ENCODE measurements at regions not wholly inside any gene's neighbourhood (a gene's known extent, or its start where the extent isn't known, plus 50 kb on each side); places are given as distances from the start of the nearest gene placed in this dataset.

- no peak for DNase-seq (ENCODE audit: low read depth in 3 of 3, low spot score in 2 of 3)
These were observed 128.3 kb downstream of the AACS start for GRCh38 chr12:125193376-125194152.

DNA sequence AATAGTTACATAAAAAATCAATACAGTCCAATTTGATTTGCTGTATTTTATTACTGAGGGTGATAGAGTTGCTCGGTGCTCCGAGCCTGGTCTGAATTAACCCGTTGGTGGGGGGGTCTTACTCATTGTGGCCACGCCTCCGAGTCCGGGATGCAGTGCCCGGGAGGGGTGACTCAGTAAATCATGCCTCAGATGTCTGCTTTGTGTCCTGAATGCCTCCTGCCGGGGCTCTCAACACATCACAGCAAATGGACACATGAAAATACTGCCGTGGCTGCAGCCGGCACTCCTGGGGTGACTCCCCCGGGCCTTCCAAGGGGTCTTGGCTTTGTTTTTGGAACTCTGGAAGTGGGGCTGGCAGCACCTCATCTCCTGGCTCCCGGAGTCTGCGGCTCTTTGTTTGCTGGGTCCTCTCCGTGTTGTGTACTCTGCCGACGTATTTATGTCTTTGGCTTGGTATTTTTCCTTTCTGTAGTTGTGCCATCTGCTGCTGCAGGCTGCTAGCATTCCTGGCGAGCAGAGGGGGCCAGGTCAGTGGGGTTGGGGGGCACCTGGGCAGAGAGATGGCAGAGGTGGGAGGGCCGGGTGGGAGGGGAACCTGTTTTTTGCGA lies 129.0 kb downstream of the AACS start:
- no peak for DNase-seq (ENCODE audit: low read depth in 3 of 3, low spot score in 2 of 3)

DNA sequence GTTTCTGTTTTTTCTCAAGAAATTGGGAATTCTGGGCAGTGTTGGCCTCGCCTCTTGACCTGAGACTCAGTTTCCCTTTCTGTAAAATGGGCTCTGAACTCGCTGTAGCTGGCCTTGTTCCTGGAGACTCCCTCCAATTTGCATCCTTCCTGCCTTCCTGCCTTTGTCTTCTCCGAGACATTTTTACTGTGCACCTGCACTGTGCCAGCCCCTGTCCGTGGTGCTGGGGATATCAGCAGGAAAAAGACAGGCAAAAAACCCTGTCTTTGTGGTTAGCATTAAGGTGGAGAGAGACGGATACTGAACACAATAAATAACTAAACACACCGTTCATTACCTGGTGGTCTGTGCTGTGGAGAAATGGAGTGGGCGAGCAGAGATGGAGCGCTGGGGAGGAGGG lies 129.8 kb downstream of the AACS start:
- no peak for DNase-seq (ENCODE audit: low read depth in 3 of 3, low spot score in 2 of 3)

DNA sequence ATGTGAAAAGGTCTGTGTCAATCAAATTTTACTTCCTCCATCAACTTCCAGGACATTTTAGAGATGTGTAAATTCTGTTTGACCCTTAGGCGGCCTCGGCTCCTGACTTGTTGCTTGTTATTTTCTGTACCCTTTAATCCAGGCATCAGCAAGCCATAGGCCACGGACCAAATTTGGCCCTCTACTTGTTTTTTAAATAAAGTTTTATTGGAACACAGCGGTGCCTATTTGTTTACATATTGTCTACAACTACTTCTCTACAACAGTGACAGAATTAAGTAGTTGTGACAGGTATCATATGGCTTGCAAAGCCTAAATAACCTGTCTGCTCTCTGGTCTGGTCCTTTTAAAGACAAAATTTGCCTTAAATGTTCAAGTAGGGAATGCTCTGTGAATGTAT lies 132.1 kb downstream of the AACS start:
- no peak for DNase-seq (ENCODE audit: low read depth in 3 of 3, low spot score in 2 of 3)

- no peak for DNase-seq (ENCODE audit: low read depth in 3 of 3, low spot score in 2 of 3)
These were observed 133.4 kb downstream of the AACS start for GRCh38 chr12:125198652-125199051.

GRCh38 chr12:125201090-125201489 lies 135.9 kb downstream of the AACS start:
- no peak for DNase-seq (ENCODE audit: low read depth in 3 of 3, low spot score in 2 of 3)

DNA sequence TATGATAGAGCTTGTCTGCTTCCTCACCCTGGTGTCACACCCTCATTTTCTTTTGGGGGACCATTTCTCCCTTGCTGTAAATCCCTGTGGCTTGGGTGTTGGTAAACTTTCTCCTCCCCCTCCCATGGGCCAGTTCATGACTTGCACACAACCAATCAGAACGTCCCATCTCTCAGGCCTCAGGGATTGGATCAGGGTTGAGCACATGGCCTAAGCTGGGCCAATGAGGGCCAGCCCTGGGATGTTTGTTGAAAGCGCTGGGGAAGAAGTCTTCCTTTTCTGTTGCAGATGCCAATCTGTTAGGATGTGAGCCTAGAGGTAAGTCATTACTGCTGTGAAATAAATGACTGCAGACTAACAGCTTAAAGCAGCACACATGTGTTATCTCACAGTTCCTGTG lies 136.7 kb downstream of the AACS start:
- no peak for DNase-seq (ENCODE audit: low read depth in 3 of 3, low spot score in 2 of 3)

DNA sequence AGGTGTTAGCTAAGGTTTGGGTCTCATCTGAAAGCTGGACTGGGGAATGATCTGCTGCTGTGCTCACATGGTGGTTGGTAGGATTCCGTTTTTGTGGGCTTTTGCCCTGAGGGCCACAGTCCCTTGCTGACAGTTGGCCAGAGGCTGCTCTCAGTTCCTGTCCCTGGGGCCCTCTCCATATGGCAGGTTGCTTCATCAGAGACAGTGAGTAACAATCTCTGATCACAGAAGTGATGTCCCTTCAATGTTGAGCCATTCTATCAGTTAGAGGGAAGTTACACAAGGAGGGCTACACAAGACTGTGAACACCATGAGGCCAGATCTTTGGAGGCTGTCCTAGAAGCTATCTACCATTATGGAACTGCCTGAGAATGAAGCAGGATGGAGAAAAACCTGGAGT lies 137.2 kb downstream of the AACS start:
- no peak for DNase-seq (ENCODE audit: low read depth in 3 of 3, low spot score in 2 of 3)

- DNase-seq (ENCODE audit: low read depth in 3 of 3, low spot score in 2 of 3): no peak
These were observed 138.0 kb downstream of the AACS start for GRCh38 chr12:125203145-125203765.

DNA sequence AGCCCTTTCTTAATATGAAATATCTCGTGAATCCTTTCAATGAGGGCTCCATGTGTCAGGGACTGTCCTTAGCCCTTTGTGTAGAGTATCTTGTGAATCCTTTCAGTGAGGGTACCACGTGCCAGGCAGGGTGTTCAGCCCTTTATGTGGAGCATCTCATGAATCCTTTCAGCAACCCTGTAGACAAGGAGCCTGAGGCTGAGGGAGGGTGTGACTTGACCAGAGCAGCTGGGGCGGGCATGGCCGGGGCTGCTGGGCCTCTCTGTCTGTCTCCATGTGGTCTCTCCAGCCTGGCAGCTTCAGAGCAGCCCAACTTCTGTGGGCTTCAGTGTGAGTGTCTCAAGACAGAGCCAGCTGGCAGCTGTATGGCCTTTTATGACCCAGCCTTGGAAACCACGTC lies 140.2 kb downstream of the AACS start:
- DNase-seq (ENCODE audit: low read depth in 3 of 3, low spot score in 2 of 3): no peak

GRCh38 chr12:125206711-125207110 lies 141.5 kb downstream of the AACS start:
- no peak for DNase-seq (ENCODE audit: low read depth in 3 of 3, low spot score in 2 of 3)

GRCh38 chr12:125208334-125208733 lies 143.1 kb downstream of the AACS start:
- DNase-seq (ENCODE audit: low read depth in 3 of 3, low spot score in 2 of 3): no peak

DNA sequence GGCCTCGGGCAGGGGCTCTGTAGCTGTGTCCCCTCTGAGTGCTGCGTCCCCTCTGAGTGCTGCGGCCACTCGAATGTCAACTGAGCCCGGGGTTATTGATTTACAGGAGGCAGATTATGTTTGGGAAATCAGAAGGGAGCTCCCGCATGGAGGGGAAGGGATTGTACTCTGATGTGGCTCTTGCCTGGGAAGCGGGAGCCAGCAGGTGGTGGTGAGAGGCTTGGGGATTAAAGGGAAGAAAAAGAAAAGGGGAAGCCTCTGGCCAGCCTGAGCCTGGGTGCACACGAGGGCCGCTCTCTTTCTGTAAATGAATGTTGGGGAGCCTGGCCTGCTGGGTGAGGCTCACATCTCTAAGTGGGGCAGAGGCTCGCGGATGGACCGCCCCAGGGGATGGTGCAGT lies 143.7 kb downstream of the AACS start:
- no peak for DNase-seq (ENCODE audit: low read depth in 3 of 3, low spot score in 2 of 3)

DNA sequence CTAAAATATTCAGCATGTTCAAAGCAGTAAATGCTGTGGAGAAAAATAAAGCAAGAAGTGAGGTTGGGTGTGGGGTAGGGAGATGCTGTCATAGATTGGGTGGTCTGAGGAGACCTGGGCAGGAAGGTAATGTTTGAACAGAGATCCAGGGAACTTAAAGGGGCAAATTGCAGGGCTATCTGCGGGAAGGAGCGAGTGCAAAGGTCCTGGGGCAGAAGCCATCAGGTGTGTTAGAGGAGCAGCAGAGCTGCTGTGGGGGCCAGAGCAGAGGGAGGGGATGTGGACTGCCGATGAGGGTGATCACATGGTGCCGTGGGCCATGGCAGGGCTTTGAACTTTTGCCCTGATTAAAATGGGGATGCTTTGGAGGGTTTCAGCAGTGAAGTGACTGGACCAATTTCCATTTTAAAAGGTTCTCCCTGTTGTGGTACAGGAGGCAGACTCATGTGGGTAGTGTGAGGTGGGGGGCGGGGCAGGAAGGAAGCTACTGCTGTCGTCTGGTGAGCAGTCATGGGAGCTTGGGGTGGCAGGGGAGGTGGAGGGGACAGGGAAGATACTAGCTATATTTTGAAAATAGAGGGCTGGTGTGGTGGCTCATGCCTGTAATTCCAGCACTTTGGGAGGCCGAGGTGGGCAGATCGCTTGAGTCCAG lies 145.0 kb downstream of the AACS start:
- no peak for DNase-seq (ENCODE audit: low read depth in 3 of 3, low spot score in 2 of 3)

- no peak for DNase-seq (ENCODE audit: low read depth in 3 of 3, low spot score in 2 of 3)
These were observed 146.2 kb downstream of the AACS start for GRCh38 chr12:125211464-125211863.

DNA sequence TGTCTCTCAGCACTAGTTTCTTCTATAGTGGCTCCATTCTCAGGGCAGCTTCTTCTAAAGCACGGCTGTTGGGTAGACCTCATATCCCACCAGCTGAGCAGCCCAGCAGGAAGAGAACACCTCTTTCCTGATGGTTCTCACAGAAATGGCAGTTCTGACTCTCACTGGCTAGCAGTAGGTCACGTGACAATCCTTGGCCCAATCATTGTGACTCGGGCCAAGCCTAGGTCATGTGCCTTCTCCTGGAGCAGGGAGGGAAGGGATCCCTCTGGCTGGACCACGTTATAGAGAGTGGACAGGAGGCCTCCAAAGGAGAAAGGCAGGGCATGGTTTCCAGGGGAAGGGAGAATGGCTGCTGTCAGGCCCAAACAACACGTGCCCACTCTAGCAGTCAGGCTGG lies 149.1 kb downstream of the AACS start:
- no peak for DNase-seq (ENCODE audit: low read depth in 3 of 3, low spot score in 2 of 3)

GRCh38 chr12:125216756-125217155 lies 151.5 kb downstream of the AACS start:
- DNase-seq (ENCODE audit: low read depth in 3 of 3, low spot score in 2 of 3): no peak

GRCh38 chr12:125217308-125217707 lies 152.1 kb downstream of the AACS start:
- no peak for DNase-seq (ENCODE audit: low read depth in 3 of 3, low spot score in 2 of 3)

DNA sequence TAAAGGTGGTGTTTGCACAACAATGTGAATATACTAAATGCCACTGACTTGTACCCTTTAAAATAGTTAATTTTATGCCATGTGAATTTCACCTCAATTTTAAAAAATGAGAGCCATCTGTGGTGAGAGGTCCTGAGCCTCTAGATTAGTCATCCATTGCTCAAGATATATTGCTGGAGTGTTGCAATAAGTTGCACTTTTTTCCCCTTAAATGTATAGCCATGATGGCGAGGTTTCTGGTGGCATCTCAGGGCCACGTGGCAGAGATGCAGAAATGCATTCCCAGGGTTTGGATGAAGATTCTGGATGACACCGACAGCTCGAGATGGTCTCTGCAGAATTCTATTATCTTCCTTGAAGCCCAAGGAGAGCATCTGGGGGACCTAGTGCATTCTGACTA lies 153.7 kb downstream of the AACS start:
- DNase-seq (ENCODE audit: low read depth in 3 of 3, low spot score in 2 of 3): no peak

GRCh38 chr12:125220404-125221273 lies 155.4 kb downstream of the AACS start:
- no peak for DNase-seq (ENCODE audit: low read depth in 3 of 3, low spot score in 2 of 3)

DNA sequence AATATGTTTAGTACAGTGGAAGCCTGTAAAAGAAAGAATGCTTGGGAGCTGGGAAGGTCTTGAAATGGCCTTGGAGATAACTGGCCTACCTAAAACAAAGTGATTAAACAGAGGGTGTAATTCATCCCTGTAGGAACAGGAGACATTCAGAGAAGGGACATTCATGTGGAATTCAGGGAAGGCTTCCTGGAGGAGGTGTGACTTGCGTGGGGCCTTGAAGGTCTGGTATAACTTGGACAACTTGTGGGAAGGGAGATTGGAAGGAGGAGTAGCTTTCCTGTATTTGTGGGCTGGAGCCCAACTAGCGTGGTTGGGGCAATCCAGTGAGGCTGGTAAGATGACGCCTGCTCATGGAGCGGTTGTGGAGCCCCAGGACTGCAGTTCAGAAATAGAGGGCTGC lies 156.4 kb downstream of the AACS start:
- no peak for DNase-seq (ENCODE audit: low read depth in 3 of 3, low spot score in 2 of 3)
